Hepatocyte (in vitro differentiated cells): ENCODE measurements at regions not wholly inside any gene's neighbourhood (a gene's known extent, or its start where the extent isn't known, plus 50 kb on each side); places are given as distances from the start of the nearest gene placed in this dataset.

ENCODE experiments used
- DNase-seq: peaks from one replicate; pipeline ENCODE4 v3.0.0-alpha.2; 2016; ENCODE audit warnings: low spot score
- H2AFZ ChIP-seq: fragments of 200-600 bp; sonication (generic); 2 replicates; pipeline ENCODE4 v1.6.0; 2016; ENCODE audit warnings: antibody characterized with exemption, mild to moderate bottlenecking
- H3K27ac ChIP-seq: fragments of 200-600 bp; sonication (generic); 2 replicates; pipeline ENCODE4 v1.5.1; 2016; ENCODE audit warnings: mild to moderate bottlenecking
- H3K27me3 ChIP-seq: fragments of 200-600 bp; sonication (generic); 2 replicates; pipeline ENCODE4 v1.6.1; 2016
- H3K36me3 ChIP-seq: fragments of 200-600 bp; sonication (generic); replicated peaks from 2 replicates; pipeline ENCODE4 v1.5.1; 2016; ENCODE audit warnings: low read depth; ENCODE audit not compliant: insufficient read depth
- H3K4me1 ChIP-seq: fragments of 200-600 bp; sonication (generic); 2 replicates; pipeline ENCODE4 v1.5.1; 2016; ENCODE audit warnings: mild to moderate bottlenecking, moderate library complexity; ENCODE audit not compliant: insufficient read depth
- H3K4me2 ChIP-seq: fragments of 200-600 bp; sonication (generic); 2 replicates; pipeline ENCODE4 v1.6.0; 2016
- H3K4me3 ChIP-seq: fragments of 200-600 bp; sonication (generic); 2 replicates; pipeline ENCODE4 v1.5.1; 2016; ENCODE audit warnings: mild to moderate bottlenecking
- H3K79me2 ChIP-seq: fragments of 200-600 bp; sonication (generic); 2 replicates; pipeline ENCODE4 v1.6.0; 2017; ENCODE audit warnings: mild to moderate bottlenecking
- H3K9me2 ChIP-seq: fragments of 200-600 bp; sonication (generic); replicated peaks from 2 replicates; pipeline ENCODE4 v1.6.0; 2017; ENCODE audit warnings: mild to moderate bottlenecking; ENCODE audit not compliant: insufficient read depth
- H3K9me3 ChIP-seq: fragments of 200-600 bp; sonication (generic); 2 replicates; pipeline ENCODE4 v1.5.1; 2016; ENCODE audit warnings: low read depth, mild to moderate bottlenecking
- H4K20me1 ChIP-seq: fragments of 200-600 bp; sonication (generic); 2 replicates; pipeline ENCODE4 v1.6.0; 2016; ENCODE audit warnings: mild to moderate bottlenecking; ENCODE audit not compliant: insufficient read depth, poor library complexity, severe bottlenecking
- CTCF ChIP-seq: fragments of 200-600 bp; sonication (generic); IDR thresholded peaks from 2 replicates; pipeline ENCODE4 v1.5.1; 2016; ENCODE audit warnings: antibody characterized with exemption, mild to moderate bottlenecking; ENCODE audit not compliant: poor library complexity
- EZH2 ChIP-seq: fragments of 200-600 bp; sonication (generic); IDR thresholded peaks from 2 replicates; pipeline ENCODE4 v1.6.1; 2016; ENCODE audit warnings: antibody characterized with exemption, mild to moderate bottlenecking, borderline replicate concordance
- EZH2phosphoT487 ChIP-seq: fragments of 200-600 bp; sonication (generic); IDR thresholded peaks from one replicate; pipeline ENCODE4 v1.6.1; 2018; ENCODE audit warnings: antibody characterized with exemption, mild to moderate bottlenecking, low read depth, moderate library complexity; ENCODE audit not compliant: unreplicated experiment, severe bottlenecking
- WGBS: methylation state at CpG from one replicate; pipeline ENCODE4 v1.1.6; 2016; ENCODE audit warnings: low lambda C conversion rate; ENCODE audit errors: missing lambda C conversion rate; 5-methylcytosine and 5-hydroxymethylcytosine counted together

GRCh38 chr12:124471828-124472227 is 95.6 kb downstream of the NCOR2 start:
- H3K79me2 ChIP-seq, result peaks cover 21% of the 10 kb centered on the region
- WGBS, result 66% methylated on average over 2 of the region's 2 CpGs
- DNase-seq, result no peak
- no peak overlapping the region for H2AFZ ChIP-seq
- no peaks in the 10 kb centered on the region for H3K36me3 ChIP-seq
- no peaks in the 10 kb centered on the region for H3K27me3 ChIP-seq
- TF ChIP-seq EZH2phosphoT487, result no peak
- no peak for TF ChIP-seq EZH2
- no peak for TF ChIP-seq CTCF
- no peaks in the 10 kb centered on the region for H3K9me2 ChIP-seq
- peaks cover 4% of the 10 kb centered on the region for H3K9me3 ChIP-seq
- H3K27ac ChIP-seq, result no peak overlapping the region
- H3K4me1 ChIP-seq, result no peaks in the 10 kb centered on the region
- H3K4me2 ChIP-seq, result no peak overlapping the region
- peaks cover 3% of the 10 kb centered on the region for H4K20me1 ChIP-seq
- H3K4me3 ChIP-seq, result no peak overlapping the region

GRCh38 chr12:124470806-124471205 is 96.6 kb downstream of the NCOR2 start:
- WGBS, result 98% methylated on average over 10 of the region's 10 CpGs
- H3K4me3 ChIP-seq, result no peak overlapping the region
- no peak overlapping the region for H2AFZ ChIP-seq
- H3K27ac ChIP-seq, result no peak overlapping the region
- peaks cover 3% of the 10 kb centered on the region for H4K20me1 ChIP-seq
- H3K36me3 ChIP-seq, result no peaks in the 10 kb centered on the region
- no peak for DNase-seq
- TF ChIP-seq EZH2, result no peak
- no peak for TF ChIP-seq EZH2phosphoT487
- no peak for TF ChIP-seq CTCF
- H3K4me1 ChIP-seq, result no peaks in the 10 kb centered on the region
- no peak overlapping the region for H3K4me2 ChIP-seq
- no peaks in the 10 kb centered on the region for H3K27me3 ChIP-seq
- no peaks in the 10 kb centered on the region for H3K9me2 ChIP-seq
- peaks cover 21% of the 10 kb centered on the region for H3K79me2 ChIP-seq
- H3K9me3 ChIP-seq, result peaks cover 4% of the 10 kb centered on the region

GRCh38 chr12:124470139-124470538 is 97.3 kb downstream of the NCOR2 start:
- Histone ChIP-seq H3K4me2 (no peak overlapping the region), H3K27me3 (no peaks in the 10 kb centered on the region), H3K4me3 (no peak overlapping the region), H3K79me2 (peaks cover 15% of the 10 kb centered on the region), H3K4me1 (no peaks in the 10 kb centered on the region), H4K20me1 (peaks cover 3% of the 10 kb centered on the region), H3K36me3 (no peaks in the 10 kb centered on the region), H3K27ac (no peak overlapping the region), H2AFZ (no peak overlapping the region), H3K9me2 (no peaks in the 10 kb centered on the region), H3K9me3 (peaks cover 4% of the 10 kb centered on the region)
- 97% methylated on average over 5 of the region's 5 CpGs for WGBS
- TF ChIP-seq EZH2phosphoT487 (no peak), EZH2 (no peak), CTCF (no peak)
- DNase-seq, result no peak
